ENCODE measurements at regions not wholly inside any gene's neighbourhood (a gene's known extent, or its start where the extent isn't known, plus 50 kb on each side); places are given as distances from the start of the nearest gene placed in this dataset.

DNA sequence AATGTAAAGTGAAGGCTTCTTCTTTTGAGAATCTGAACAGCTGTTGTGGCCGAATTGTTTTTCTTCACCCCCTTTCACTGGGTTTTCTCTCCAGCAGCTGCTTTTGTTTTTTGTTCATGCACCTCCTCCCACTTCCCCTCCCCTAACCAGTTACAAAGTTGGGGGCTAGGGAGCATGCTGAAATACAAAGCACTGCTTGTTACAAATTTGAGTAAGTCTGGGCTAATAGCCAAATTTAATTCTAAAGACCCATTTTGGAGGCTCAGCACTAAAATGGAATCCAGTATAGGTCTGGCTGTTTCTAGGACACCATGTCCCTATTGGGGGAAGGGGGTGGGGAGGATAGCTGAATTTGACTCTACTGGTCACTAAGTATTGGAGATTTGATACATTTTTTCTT, 89.2 kb upstream of the GPM6B start:
- H3K4me3 ChIP-seq (replicated peaks; ENCODE audit: low read depth, low read length): no peak overlapping the region
- TF ChIP-seq, protein P1, sequence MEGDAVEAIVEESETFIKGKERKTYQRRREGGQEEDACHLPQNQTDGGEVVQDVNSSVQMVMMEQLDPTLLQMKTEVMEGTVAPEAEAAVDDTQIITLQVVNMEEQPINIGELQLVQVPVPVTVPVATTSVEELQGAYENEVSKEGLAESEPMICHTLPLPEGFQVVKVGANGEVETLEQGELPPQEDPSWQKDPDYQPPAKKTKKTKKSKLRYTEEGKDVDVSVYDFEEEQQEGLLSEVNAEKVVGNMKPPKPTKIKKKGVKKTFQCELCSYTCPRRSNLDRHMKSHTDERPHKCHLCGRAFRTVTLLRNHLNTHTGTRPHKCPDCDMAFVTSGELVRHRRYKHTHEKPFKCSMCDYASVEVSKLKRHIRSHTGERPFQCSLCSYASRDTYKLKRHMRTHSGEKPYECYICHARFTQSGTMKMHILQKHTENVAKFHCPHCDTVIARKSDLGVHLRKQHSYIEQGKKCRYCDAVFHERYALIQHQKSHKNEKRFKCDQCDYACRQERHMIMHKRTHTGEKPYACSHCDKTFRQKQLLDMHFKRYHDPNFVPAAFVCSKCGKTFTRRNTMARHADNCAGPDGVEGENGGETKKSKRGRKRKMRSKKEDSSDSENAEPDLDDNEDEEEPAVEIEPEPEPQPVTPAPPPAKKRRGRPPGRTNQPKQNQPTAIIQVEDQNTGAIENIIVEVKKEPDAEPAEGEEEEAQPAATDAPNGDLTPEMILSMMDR (IDR thresholded peaks at IDR 0.05; ENCODE audit: low read length, missing control alignments): no peak
- DNase-seq (ENCODE audit: low read depth): peak; percentile 13

DNA sequence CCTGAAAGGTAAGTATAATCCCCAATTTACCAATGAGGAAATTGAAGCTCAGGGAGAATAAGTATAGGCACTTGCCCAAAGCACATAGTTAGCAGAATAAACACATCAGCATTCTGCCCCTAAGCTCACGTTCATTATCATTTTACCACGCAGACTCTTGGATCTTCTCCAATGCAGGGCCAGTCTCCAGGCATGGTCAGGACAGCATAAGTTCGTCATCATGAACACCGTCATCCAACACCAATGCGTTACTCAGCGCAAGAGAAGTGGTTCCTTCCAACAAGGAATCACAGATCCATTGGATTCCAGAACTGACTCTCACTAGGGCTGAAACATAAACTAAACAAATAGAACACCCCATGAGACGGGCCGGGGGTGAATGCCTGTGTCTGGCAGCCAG, 86.5 kb upstream of the GPM6B start:
- TF ChIP-seq, protein P1 (IDR thresholded peaks at IDR 0.05; ENCODE audit: low read length, missing control alignments): no peak

DNA sequence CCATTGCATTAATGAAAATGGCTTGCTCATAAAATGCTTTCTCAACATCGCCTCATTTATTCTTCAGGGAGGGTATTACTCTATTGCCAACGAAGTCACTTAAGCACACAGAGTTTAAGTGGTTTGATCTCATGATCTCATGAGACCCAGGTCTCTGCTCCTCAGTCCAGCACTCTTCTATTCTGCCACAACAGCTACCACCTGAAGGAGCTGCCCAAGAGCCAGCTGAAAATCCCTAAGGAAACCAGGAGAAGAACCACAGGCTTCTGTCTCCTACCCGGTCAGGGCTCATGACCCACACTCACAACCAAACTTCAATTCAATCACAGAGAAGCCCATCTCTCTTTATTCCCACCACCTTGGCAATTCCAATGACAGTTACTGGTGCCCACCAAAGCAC, 85.5 kb upstream of the GPM6B start:
- DNase-seq (ENCODE audit: low read depth): no peak
- no peak overlapping the region for H3K4me3 ChIP-seq (replicated peaks; ENCODE audit: low read depth, low read length)
- TF ChIP-seq, protein P1 (IDR thresholded peaks at IDR 0.05; ENCODE audit: low read length, missing control alignments): no peak

More for the DNA sequence above, 86.5 kb upstream of the GPM6B start:
- no peak overlapping the region for H3K4me3 ChIP-seq (replicated peaks; ENCODE audit: low read depth, low read length)
- DNase-seq (ENCODE audit: low read depth): peak; percentile 48

DNA sequence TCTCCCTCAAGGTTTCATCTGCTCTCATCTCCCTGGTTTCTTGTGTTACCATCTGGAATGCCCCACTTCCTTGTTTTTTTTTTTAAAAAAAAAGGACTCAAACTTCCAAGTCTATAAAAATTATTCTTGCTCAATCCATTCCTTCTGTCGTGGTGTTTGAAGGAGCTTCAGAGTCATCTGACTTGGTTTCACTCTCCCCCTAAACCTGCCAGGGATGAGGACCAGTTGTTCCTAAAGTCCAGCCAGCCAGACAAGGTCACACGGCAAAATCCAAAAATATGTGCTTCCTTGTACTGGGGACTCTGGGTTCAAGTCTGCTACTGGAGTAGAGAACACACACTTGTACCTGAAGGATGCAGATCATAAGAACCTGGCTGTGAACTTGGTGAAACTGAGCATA, 84.5 kb upstream of the GPM6B start:
- no peak overlapping the region for H3K4me3 ChIP-seq (replicated peaks; ENCODE audit: low read depth, low read length)
- no peak for DNase-seq (ENCODE audit: low read depth)
- TF ChIP-seq, protein P1 (IDR thresholded peaks at IDR 0.05; ENCODE audit: low read length, missing control alignments): no peak

DNA sequence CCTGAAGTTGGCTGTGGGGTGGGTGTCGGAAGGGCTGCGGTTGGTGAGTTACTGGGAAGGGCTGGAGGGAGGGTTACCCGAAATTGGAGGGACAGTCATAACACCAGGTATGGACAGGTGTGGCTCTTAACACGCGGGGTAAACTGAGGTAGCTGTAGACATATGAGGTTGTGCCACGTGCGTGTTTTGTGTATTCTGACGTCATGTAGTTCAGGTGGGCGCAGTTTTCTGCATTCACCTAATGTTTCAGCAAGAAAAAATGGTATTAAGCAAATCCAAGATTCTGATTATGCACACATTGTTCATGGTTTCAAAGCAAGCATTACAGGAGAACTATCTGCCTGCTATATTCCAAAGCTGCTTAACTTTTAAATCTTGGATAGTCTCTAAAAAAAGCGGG, 83.5 kb upstream of the GPM6B start:
- no peak overlapping the region for H3K4me3 ChIP-seq (replicated peaks; ENCODE audit: low read depth, low read length)
- TF ChIP-seq, protein P1 (IDR thresholded peaks at IDR 0.05; ENCODE audit: low read length, missing control alignments): no peak
- no peak for DNase-seq (ENCODE audit: low read depth)

DNA sequence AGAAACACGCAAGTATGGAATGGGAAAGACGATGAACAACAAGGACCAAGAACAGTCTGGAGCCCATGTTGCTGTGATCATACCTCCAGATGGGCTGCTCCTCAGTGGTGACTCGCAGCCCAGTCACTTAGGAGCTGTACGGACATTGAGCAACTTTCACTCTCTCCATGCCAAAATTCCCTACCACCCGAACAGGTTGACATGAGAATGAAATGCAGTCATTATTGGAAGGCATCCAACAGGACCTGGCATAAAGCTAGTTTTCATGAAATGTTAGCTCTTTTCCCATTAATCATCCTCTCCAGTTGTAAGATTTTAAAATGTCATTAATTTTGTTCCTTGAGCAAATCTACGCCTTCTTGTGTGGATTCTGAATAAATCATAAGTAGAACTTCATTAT, 82.7 kb upstream of the GPM6B start:
- TF ChIP-seq, protein P1 (IDR thresholded peaks at IDR 0.05; ENCODE audit: low read length, missing control alignments): no peak
- DNase-seq (ENCODE audit: low read depth): peak; percentile 87
- H3K4me3 ChIP-seq (replicated peaks; ENCODE audit: low read depth, low read length): no peak overlapping the region

DNA sequence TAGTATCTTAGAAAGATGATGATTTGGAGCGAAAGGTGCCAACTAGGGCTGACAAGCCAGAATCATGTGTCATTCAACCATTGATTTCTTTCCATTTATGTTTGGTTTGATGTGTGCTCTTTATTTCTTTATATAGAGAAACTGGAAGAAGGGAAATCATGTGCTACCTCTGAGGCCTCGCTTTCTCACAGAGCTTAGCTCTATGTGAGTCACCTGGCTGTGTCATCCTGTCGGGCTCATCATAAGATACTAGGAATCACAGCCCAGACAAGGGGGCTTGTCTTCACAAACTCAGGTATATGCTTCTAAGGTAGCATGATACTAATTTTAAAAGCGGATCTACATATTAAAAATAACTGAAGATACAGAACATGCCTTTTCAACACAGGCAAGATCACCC, 81.7 kb upstream of the GPM6B start:
- DNase-seq (ENCODE audit: low read depth): no peak
- H3K4me3 ChIP-seq (replicated peaks; ENCODE audit: low read depth, low read length): no peak overlapping the region
- TF ChIP-seq, protein P1 (IDR thresholded peaks at IDR 0.05; ENCODE audit: low read length, missing control alignments): no peak
